DMS114 treated with DMSO at 0.1 percent for 48 hours (cell line): ENCODE measurements at regions not wholly inside any gene's neighbourhood (a gene's known extent, or its start where the extent isn't known, plus 50 kb on each side); places are given as distances from the start of the nearest gene placed in this dataset.

Experiments
- DNase-seq: peaks from one replicate; lab custom pipeline; 2025; ENCODE audit not compliant: unreplicated experiment; lab: John Stamatoyannopoulos, UW

DNA sequence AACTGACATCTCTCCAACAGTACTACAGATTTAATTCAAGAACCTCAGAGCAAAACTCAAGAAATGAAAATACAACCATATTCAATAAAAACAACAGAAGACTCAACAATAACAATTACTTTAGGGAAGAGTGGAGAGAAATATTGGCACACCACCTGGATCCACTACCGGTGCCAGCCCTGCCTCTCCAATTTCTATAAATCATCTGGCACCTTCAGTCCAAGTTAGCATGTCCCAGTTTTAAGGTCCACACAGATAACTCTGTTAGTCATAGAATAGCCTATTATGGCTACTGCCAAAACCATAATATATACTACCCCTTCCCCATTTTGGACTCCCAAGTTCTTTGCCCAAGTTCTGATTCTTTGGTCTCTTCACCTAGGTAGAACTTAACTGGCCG is 69.9 kb upstream of the PSMA6 start:
- no peak for DNase-seq

DNA sequence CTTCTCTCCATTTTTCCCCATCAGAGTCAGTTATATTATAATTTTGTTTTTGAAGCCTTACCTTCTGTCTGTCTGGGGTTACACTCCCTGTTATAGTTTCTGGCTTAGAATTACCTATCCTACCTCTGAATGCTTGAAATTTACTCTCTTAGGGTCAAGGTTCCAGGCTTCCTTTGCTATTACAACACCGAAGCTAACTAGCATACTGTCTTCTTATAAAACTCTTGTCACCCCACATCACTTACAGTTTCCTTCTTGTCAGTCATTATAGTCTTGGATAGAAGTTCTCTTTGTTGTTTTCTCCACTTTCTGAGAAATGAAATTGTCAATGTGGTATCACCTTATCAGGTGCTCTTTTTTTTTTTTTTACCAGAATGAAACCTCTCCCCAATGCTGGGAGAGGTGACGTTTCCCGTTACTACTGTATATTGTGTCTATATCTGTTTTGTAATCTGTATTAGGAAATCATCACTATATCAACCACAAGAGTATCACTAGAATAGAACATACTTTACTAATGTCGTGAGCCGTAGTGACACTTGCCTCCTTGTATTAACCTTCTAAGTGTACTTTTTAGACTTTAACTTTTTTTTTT is 69.2 kb upstream of the PSMA6 start:
- no peak for DNase-seq

GRCh38 chr14:35223927-35224326 is 68.3 kb upstream of the PSMA6 start:
- DNase-seq = no peak

- DNase-seq = no peak
These were observed 67.6 kb upstream of the PSMA6 start for GRCh38 chr14:35224615-35225014.

GRCh38 chr14:35229084-35229791 is 62.9 kb upstream of the PSMA6 start:
- no peak for DNase-seq

DNA sequence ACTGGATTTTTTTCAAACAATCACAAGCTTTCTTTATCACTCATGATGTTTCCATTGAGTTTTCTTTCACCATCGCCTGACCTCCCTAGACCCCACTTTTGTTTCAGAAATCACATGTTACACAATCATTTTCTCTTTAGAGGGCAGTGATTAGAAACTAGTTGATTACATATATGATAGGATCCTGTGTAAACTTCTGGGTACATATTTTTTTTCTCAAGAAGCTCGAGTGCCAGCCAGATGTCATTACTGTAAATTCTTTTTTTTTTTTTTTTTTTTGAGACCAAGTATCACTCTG is 62.4 kb upstream of the PSMA6 start:
- DNase-seq = no peak

GRCh38 chr14:35231207-35231760 is 60.9 kb upstream of the PSMA6 start:
- no peak for DNase-seq

GRCh38 chr14:35234012-35234805 is 58.0 kb upstream of the PSMA6 start:
- no peak for DNase-seq

DNA sequence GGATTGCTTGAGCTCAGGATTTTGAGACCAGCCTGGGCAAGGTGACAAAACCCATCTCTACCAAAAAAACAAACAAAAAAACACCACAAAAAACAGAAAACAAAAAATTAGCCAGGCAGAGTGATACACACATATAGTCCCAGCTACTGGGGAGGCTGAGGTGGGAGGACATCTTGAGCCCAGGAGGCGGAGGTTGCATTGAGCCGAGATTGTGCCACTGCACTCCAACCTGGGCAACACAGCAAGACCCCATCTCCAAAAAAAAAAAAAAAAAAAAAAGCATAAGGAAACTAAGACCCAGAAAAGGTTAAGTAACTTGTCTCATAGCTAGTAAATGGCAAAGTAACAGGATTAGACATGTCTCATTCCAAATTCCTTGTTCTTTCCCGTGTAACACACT is 56.3 kb upstream of the PSMA6 start:
- DNase-seq = no peak

DNA sequence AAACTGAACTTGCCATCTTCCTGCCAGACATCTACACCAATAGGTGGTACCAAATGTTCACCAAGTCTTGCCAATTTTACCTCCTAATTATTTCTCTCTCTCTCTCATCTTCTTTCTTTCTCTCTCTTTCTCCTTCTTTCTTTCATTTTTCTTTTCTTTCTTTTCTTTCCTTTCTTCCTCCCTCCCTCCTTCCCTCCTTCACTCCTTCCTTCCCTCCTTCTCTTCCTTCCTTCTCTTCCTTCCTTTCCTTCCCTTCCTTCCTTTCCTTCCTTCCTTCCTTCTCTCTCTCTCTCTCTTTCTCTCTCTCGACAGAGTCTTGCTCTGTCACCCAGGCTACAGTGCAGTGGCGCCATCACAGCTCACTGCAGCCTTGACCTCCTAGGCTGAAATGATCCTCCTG is 55.4 kb upstream of the PSMA6 start:
- DNase-seq = no peak

DNA sequence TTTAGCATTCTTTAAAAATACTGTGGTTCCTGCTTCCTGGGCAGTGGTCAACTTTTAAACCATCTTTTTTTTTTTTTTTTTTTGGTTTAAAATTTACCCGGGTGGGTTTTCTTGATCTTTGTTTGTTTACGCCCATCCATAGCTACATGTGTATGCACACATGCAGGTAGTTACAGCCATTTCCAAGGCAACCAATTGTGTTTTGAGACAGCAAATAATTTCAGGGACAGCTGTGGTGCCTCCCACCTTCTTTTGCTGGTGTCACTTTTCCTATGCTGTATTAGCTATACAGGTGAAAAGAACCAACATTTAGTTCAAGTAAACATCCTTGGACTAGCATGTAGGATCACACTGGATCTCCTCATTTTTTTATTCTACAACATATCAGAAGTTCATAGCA is 52.0 kb upstream of the PSMA6 start:
- DNase-seq = no peak
